DMS 273 treated with DMSO at 0.1 percent for 48 hours (cell line): ENCODE measurements at regions not wholly inside any gene's neighbourhood (a gene's known extent, or its start where the extent isn't known, plus 50 kb on each side); places are given as distances from the start of the nearest gene placed in this dataset.
"Not testable (repeated sequence)": the region's sequence is repeated elsewhere in the genome, so short reads cannot be mapped to it uniquely, and the experiment has no call there.

ENCODE experiments used
- DNase-seq: peaks from one replicate; lab custom pipeline; 2025; lab: John Stamatoyannopoulos, UW

DNA sequence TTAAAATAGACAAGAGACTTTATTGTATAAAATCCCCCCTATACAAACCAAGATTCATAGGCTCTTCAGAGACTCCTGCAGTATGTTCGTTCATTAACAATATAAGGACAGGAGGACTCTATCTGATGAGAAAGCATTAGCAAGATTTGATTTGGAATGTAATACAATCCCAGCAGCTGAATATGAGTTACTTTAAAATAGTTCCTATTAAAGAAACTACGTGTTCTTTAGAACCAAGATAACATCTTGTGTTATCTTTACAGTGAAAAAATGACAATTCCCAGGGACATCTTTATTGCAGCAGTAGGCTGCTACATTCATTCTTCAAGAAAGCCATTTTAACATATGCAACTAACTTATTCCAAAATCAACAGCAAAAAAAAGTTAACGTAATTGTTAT, 1360.1 kb upstream of the GJE1 start:
- DNase-seq, result no peak

- no peak for DNase-seq
Measured at GRCh38 chr6:140768133-140768532, 1364.6 kb upstream of the GJE1 start.

DNA sequence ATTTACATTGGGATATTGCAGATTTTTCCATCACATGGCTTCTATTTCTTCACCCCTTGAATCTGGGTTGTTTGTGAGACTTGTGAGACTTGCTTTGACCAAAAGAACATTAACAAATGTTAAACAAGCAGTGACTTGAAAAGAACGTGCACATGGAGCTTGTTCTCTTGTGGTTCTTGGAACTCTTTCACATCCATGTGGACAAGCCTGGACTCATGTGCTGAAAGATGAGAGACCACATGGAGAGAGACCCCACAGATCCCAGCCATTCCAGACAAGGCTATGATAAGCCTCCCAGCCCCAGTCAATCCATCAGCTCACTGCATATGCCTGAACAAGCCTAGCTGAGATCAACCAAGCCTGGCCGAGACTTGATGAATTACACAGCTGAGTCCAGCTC, 1365.7 kb upstream of the GJE1 start:
- DNase-seq, result no peak

GRCh38 chr6:140758169-140758877, 1374.4 kb upstream of the GJE1 start:
- DNase-seq, result no peak

DNA sequence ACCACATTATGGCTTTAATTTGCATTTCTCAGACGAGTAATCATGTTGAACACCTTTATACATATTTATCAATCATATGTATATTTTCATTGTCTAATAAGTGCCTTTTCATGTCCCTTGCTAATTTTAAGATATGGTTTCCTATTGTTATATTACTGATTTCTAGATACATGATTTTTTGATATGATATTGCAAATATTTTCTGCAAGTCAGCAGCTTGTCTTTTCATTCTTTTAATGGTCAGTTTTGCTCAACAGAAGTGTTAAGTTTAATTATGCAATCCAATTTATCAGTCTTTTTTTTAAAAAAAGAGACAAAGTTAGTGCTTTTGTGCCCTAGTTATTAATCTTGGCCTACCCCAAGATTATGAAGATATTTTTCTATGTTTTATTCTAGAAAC, 1377.8 kb upstream of the CITED2 start:
- DNase-seq, result no peak

DNA sequence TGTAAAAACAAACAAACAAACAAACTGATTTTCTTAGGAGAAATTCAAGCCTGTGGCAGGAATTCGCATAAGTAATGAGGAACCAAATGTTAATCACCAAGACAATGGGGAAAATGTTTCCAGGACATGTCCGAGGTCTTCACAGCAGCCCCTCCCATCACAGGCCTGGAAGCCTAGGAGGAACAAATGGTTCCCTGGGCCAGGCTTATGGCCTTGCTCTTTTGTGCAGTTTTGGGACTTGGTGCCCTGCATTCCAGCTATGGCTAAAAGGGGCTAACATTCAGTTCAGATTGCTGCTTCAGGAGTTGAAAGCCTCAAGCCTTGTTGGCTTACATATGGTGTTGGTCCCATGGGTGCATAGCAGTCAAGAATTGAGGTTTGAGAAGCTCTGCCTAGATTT, 1372.7 kb upstream of the CITED2 start:
- no peak for DNase-seq

DNA sequence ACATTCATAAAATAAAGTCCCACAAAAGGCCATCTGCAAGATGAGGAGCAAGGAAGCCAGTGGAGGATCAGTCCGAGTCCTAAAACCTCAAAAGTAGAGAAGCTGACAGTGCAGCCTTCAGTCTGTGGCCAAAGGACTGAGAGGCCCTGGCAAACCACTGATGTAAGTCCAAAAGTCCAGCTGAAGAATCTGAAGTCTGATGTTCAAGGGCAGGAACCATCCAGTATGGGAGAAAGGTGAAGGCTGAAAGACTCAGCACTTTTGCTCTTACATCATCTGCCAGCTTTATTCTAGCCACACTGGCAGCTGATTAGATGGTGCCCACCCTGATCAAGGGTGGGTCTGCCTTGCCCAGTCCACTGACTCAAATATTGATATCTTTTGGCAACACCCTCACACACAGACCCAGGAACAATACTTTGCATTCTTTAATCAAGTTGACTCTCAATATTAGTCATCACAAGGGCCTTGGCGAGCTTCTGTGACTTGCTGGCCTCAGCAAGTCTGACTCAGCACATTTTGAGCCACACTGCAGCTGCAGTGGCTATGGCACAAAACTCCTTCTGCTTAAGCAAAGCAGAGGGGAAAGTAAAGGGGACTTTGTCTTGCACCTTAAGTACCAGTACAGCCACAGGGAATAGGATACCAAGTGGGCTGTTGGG, 1370.3 kb upstream of the CITED2 start:
- DNase-seq, result no peak

DNA sequence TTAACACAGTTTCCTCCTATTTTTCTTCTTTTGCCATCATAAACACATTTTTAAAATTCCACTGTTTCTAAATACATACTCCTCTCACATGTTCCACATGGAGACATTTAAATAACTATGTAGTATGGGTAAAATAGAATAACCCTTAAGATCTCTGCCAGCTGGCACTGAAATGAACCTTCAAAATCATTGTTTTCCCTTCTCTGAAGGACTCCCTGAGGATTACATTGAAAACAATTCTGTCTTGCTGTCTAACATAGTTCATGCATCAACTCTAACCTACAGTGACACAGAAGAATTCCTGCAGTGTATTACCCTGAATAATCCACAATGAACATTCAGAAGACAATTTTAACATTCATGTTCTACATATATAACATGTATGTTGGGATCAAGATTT, 1361.8 kb upstream of the CITED2 start:
- no peak for DNase-seq

- no peak for DNase-seq
Measured at GRCh38 chr6:140732991-140733390, 1358.5 kb upstream of the CITED2 start.

- no peak for DNase-seq
Measured at GRCh38 chr6:140732155-140732554, 1357.7 kb upstream of the CITED2 start.

- no peak for DNase-seq
Measured at GRCh38 chr6:140731741-140732140, 1357.3 kb upstream of the CITED2 start.

DNA sequence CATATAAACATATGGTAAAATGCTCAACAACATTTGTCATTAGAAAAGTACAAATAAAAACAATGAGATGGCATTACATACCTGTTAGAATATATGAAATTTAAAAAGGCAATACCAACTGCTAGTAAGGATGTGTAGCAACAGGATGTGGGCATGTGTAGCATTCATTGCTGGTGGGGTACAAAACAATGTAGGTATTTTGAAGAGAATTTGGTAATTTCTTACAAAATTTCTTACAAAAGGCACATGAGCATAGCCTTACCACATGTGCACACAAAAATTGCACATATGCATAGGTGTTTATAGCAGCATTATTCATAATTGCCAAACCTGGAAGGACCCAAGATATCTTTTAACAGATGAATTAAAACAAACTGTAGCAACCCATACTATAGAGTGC, 1355.1 kb upstream of the CITED2 start:
- no peak for DNase-seq

DNA sequence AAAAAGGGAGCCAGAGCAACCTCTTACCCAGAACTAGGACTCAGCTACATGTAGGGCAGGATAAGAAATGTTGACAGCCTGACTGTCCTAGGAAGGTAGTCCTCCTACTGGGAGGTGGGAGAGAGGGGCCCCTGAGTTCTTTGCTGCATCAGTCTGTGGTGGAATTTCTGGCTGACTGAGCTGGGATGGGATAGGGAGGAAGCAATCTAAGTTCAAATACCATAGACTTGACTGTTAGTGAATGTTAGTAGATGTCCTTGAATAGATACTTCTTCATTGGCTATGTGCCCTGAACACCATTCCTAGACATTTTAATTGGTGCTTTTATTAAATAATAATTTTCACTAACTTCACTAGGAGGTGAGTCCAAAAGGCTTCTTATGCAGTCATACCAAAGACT, 1343.6 kb upstream of the CITED2 start:
- DNase-seq, result no peak

GRCh38 chr6:140713495-140713894, 1339.0 kb upstream of the CITED2 start:
- DNase-seq, result no peak

DNA sequence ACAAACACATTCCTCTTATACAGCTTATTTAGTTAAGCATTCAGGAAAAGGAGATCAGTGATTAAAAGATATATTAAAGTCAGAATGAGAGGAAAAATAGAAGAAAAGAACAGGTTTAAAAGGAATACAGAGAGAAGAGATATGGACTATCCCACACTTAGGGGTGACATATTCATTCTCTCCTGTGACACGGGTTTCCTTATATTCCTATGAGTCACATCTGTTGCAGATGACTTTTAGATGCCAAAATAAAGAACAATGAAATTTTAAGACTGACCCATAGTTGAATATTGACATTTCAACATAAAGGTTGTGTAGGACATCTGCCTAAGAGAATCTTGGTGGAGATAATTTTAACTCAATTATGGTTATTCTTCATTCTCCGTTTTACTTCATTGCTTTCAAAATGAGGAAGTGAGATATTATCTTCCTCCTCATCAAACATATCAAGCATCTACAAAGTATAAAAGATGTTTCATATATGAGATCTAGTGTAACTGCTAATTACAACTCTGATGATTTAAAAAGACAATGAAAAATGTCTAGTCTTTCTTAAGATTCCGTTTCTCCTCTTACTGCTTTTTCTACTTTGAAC, 1336.7 kb upstream of the CITED2 start:
- no peak for DNase-seq

- no peak for DNase-seq
Measured at GRCh38 chr6:140708441-140708840, 1334.0 kb upstream of the CITED2 start.

- DNase-seq, result not testable (repeated sequence)
Measured at GRCh38 chr6:140704008-140704407, 1329.6 kb upstream of the CITED2 start.

GRCh38 chr6:140697585-140697984, 1323.1 kb upstream of the CITED2 start:
- DNase-seq, result no peak

DNA sequence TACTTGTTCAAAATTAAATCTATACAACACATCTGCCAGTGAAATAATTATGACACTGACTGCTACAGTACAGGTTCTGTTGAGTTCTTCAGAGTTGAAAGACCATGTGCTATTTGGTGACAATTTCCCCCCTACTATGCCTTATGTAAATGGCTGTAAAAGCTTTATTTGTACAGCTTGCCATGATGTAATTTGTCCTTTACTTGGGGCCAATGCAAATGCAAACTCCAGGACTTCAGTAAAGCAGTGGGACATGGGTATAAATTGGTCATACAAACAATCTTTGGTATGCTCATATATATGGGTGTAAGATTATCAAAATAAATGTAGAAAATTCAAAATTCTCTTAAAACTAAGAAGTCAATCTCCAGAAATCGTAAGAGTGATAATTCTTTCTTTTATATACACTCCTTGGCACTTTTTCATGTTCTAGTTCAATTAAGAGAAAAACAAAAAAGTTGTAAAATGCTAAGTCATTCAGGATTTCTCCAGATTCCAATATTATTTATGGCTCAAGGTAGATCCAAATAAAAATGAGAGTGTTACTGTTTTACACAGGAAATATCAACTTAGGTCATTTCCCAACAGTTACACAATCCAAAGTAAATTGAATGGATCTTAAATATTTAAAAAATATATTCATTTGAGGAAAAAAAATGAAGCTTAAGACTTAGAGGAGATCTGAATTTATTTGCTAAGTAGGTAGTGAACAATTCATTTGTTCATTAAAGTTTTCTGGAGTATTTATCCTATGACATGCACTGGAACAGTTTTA, 1310.5 kb upstream of the CITED2 start:
- DNase-seq, result no peak

DNA sequence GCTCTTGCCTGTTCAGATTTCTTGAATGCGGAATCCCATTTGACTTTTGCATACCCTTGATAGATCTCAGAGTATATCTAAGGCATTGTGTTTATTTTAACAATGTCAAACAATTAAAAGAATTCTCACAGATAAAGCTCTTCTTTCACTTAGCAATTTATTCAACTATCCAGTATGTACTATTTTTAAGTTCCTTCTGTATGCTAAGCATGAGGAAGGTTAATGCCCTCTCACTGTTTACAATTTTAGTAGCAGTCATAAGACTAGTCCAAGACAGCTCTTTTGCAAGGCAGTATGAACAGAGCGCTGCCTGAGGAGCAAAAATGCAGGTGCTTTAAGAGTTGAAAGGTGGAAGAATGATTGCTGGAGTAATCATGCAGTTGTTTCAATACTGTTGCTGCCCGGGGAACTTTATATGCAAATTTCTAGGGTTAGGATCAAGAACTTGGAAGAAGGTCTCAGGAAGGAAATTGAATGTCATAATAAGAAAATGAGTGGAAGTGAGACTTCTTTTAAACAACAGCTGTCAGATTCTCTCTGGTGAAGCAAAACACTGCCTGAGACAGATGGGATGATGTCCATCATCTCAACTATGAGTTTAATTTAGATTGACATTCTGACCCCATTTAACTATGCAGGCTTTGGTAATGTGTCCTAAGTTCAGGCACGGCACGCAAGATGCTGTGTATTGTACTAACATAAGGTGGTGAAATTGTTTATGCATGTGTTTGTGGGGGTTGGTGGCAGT, 1303.5 kb upstream of the CITED2 start:
- no peak for DNase-seq

DNA sequence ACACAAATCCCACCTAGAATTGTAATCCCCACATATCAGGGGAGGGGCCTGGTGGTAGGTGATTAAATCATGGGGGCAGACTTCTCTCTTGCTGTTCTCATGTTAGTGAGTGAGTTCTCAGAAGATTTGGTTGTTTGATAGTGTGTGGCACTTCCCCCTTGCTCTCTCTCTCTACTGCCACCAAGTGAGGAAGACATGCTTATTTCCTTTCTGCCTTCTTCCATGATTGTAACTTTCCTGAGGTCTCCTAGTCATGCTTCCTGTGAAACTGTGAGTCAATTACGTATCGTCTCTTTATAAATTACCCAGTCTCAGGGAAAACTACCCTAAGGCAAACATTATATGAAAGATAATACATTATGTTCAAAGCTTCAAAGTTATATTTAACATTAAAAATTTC, 1297.5 kb upstream of the CITED2 start:
- DNase-seq, result no peak

GRCh38 chr6:140670021-140670420, 1295.6 kb upstream of the CITED2 start:
- no peak for DNase-seq
